Chondrocyte (in vitro differentiated cells): ENCODE measurements at regions not wholly inside any gene's neighbourhood (a gene's known extent, or its start where the extent isn't known, plus 50 kb on each side); places are given as distances from the start of the nearest gene placed in this dataset.

Experiments used
- DNase-seq: peaks from one replicate; pipeline ENCODE4 v3.0.0; 2021; ENCODE audit warnings: mixed read lengths, low spot score
- H3K27ac Mint-ChIP-seq: one replicate; pipeline ENCODE4 v1.8.0; 2021; ENCODE audit warnings: mild to moderate bottlenecking, moderate library complexity, mixed read lengths; ENCODE audit not compliant: unreplicated experiment
- H3K27me3 Mint-ChIP-seq: 2 replicates; pipeline ENCODE4 v1.8.0; 2021; ENCODE audit warnings: low read depth, mixed read lengths
- H3K36me3 Mint-ChIP-seq: 2 replicates; pipeline ENCODE4 v1.8.0; 2021; ENCODE audit warnings: low read depth, mixed read lengths
- H3K4me1 Mint-ChIP-seq: 2 replicates; pipeline ENCODE4 v1.8.0; 2021; ENCODE audit warnings: low read depth, mild to moderate bottlenecking, mixed read lengths
- H3K4me3 Mint-ChIP-seq: one replicate; pipeline ENCODE4 v1.8.0; 2021; ENCODE audit warnings: mild to moderate bottlenecking, moderate library complexity, mixed read lengths; ENCODE audit not compliant: unreplicated experiment
- H3K9me3 Mint-ChIP-seq: 2 replicates; pipeline ENCODE4 v1.8.0; 2021; ENCODE audit warnings: low read depth, mixed read lengths
- TF ChIP-seq, protein P1 (sequence below): fragments of 200-600 bp; sonication (generic); IDR thresholded peaks from 2 replicates; pipeline ENCODE4 v1.5.0; 2021; ENCODE audit warnings: antibody characterized with exemption, mild to moderate bottlenecking, moderate library complexity

DNA sequence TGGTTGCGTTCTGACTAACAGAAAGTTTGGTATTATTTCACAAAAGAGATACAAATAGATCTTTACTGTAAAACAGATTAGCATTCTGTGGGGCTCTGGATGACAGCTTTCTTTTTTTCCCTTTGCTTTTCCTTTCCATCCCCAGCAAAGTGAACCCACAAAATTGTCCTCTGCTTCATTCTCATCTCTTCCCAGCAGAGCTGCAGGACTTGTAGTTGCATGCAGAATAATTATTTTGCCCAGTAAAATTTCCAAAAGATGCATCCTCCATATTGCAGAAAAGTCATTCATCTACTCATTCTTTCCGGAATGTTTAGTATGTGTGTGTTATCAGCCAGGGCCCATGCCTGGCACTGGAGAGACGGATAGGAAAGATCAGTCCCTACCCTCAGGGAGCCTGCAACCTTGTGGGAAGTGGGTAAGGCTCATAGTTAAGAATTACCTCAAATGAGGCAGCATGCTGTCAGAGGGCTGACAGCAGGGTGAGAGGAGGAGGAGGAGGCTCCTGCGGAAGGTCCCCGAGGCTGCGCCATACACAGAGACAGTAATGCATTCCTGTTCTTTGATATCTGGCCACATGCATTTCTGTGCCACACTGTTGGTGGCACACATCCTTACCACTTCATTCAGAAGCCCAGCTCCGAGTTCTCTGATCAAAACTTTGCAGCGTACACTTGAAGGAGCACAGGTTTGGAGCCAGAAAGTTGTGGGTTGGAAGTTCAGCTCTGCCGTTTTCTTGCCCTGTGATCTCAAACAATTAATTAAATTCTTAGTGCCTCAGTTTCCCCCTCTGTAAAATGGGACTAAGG lies 225.4 kb downstream of the MYCN start:
- Mint-ChIP-seq H3K4me3 (no peak overlapping the region), H3K4me1 (no peaks in the 10 kb centered on the region), H3K36me3 (no peaks in the 10 kb centered on the region), H3K27ac (no peak overlapping the region), H3K27me3 (peaks cover 39% of the 10 kb centered on the region), H3K9me3 (no peaks in the 10 kb centered on the region)
- no peak for DNase-seq
- TF ChIP-seq, protein P1, sequence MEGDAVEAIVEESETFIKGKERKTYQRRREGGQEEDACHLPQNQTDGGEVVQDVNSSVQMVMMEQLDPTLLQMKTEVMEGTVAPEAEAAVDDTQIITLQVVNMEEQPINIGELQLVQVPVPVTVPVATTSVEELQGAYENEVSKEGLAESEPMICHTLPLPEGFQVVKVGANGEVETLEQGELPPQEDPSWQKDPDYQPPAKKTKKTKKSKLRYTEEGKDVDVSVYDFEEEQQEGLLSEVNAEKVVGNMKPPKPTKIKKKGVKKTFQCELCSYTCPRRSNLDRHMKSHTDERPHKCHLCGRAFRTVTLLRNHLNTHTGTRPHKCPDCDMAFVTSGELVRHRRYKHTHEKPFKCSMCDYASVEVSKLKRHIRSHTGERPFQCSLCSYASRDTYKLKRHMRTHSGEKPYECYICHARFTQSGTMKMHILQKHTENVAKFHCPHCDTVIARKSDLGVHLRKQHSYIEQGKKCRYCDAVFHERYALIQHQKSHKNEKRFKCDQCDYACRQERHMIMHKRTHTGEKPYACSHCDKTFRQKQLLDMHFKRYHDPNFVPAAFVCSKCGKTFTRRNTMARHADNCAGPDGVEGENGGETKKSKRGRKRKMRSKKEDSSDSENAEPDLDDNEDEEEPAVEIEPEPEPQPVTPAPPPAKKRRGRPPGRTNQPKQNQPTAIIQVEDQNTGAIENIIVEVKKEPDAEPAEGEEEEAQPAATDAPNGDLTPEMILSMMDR, result no peak

DNA sequence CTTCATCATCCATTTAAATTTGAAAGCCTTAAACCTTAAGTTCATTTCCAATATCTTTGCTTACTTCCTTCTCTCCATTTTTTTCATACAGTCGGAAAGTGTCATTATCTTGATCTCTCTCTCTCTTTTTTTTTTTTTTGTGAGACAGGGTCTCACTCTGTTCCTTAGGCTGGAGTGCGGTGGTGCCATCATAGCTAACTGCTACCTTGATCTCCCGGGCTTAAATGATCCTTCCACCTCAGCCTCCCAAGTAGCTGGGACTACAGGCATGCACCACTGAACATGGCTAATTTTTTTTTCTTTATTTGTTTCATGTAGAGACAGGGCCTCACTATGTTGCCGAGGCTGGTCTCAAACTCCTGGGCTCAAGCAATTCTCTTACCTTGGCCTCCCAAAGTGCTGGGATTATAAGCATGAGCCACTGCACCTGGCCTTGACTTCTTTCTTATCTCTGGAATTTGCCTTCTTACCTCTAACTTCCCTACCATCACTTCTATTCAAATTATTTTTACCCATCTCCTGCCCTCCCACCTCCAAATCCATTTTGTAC lies 222.2 kb downstream of the MYCN start:
- TF ChIP-seq, protein P1, result no peak
- H3K27me3 Mint-ChIP-seq, result peaks cover 31% of the 10 kb centered on the region
- no peaks in the 10 kb centered on the region for H3K36me3 Mint-ChIP-seq
- H3K4me1 Mint-ChIP-seq, result no peaks in the 10 kb centered on the region
- H3K27ac Mint-ChIP-seq, result no peak overlapping the region
- H3K4me3 Mint-ChIP-seq, result no peak overlapping the region
- H3K9me3 Mint-ChIP-seq, result no peaks in the 10 kb centered on the region
- no peak for DNase-seq

DNA sequence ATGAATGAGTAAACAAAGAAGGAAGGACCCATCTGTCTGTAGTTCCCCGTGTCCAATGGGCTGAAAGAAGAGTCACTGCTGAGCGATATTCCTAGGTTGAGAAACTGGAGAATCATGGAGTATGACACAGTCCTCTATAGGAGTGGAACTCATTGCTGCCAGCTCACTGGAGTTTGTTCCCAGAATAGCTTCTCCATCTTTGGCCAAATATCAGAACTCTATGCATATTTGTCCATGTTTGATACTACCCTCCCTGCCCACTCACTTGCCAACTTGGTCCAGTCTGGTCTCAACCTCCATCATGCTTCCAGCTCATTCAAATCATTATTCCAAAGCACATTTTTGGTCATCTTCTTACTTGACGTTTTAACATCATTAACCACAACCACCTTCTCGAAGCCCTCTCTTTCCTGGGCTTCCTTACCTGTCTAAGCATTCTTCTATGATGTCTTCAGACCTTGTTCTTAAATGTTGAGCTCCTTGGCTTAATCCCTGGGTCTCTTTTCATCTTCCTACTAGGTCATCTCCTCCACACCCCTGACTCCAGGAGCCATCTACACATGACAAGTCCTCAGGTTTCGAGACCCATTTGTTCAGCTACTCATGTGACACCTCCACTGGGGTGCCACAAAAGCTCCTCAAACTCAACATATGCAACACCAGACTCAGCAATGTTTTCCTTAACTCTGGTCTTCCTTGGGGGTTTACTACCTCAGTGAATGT lies 221.6 kb downstream of the MYCN start:
- H3K9me3 Mint-ChIP-seq, result no peaks in the 10 kb centered on the region
- peaks cover 24% of the 10 kb centered on the region for H3K27me3 Mint-ChIP-seq
- TF ChIP-seq, protein P1, result no peak
- H3K4me1 Mint-ChIP-seq, result no peaks in the 10 kb centered on the region
- no peak for DNase-seq
- no peak overlapping the region for H3K4me3 Mint-ChIP-seq
- no peak overlapping the region for H3K27ac Mint-ChIP-seq
- H3K36me3 Mint-ChIP-seq, result no peaks in the 10 kb centered on the region

DNA sequence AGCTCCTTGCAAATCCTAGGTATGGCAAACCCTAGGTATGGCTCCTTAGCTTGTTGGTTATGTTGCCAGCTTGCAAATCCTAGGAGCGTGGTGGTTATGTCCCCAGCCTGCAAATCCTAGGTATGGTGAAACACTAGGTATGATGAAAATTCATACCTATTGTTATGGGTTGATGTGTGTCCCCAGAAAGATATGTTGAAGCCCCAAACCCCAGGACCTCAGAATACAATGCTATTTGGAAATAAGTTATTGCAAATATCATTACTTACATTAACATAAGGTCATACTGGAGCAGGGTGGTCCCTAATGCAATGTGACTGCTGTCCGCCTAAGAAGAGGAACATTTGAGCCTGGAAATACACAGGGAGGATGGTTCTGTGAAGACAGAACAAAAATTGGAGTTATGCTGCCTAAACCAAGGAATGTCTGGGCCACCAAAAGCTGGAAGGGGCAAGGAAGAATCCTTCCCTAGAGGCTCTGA lies 220.8 kb downstream of the MYCN start:
- no peaks in the 10 kb centered on the region for H3K36me3 Mint-ChIP-seq
- DNase-seq, result no peak
- H3K27ac Mint-ChIP-seq, result no peak overlapping the region
- peaks cover 17% of the 10 kb centered on the region for H3K27me3 Mint-ChIP-seq
- no peak overlapping the region for H3K4me3 Mint-ChIP-seq
- TF ChIP-seq, protein P1, result no peak
- no peaks in the 10 kb centered on the region for H3K9me3 Mint-ChIP-seq
- no peaks in the 10 kb centered on the region for H3K4me1 Mint-ChIP-seq

DNA sequence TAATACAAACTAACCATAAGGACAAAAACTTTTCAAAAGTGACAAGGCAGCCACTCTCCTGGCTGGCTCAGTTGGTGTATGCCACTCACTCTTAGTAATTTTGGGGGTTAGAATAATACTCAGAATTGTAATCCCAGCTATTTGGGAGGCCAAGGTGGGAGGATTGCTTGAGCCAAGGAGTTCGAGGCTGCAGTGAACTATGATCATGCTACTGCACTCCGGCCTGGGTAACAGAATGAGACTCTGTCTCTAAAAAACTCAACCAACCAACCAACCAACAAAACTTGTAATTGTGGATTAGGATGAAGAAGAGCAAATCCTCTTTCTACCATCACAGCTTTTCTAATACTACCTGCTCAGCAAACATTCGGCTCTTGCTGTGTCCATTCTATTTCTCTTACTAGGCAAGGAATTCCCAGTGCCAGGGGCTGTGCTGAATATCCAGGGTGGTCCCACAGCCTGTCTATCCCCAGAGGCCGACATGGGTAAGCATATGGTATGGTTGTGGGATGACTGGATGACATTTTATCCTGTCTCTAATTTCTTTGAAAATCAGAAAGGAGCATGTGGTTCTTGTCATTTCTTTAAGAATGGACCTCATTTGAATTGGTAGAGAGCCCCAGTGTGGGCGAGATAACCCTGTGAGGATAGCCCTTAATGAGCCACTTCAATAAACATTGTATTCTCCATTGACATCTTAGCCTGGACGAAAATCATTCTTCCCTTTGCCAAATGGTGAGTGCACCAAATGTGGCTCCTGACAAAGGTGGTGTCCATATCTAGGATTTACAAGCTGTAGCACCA lies 220.1 kb downstream of the MYCN start:
- Mint-ChIP-seq H3K9me3 (no peaks in the 10 kb centered on the region), H3K4me1 (no peaks in the 10 kb centered on the region)

More for the DNA sequence above, 220.1 kb downstream of the MYCN start:
- TF ChIP-seq, protein P1, result no peak
- Mint-ChIP-seq H3K27ac (no peak overlapping the region), H3K4me3 (no peak overlapping the region), H3K36me3 (no peaks in the 10 kb centered on the region), H3K27me3 (peaks cover 12% of the 10 kb centered on the region)
- DNase-seq, result no peak
